ENCODE measurements at regions not wholly inside any gene's neighbourhood (a gene's known extent, or its start where the extent isn't known, plus 50 kb on each side); places are given as distances from the start of the nearest gene placed in this dataset.

DNA sequence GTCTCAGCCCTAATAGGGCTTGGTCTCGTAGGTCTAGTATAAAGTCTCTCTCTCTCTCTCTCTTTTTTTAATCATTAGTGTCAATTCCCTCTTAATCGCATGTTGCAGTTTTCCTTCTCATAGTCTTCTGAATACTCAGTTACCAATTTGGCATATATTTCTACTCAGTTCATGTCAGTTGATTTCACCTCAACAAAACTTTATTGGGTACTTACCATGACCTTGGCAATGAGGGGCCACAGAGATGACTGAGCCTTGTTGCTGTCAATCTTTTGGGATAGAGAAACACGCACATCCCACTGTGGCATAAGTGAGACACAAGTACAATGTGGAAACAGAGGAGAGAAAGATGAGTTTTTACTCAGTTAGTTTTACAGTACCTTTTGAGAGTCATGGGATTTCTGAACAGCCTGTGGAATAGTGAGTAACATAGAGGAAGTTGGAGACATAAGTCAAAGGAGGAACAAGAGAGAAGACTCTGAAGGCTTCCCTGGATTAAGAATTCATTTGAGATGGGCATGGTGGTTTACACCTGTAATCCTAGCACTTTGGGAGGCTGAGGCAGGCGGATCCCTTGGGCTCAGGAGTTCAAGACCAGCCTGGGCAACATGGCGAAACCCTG, 150.2 kb upstream of the CBLB start:
- DNase-seq (ENCODE audit: low spot score) = no peak
- FAIRE-seq = no peak

DNA sequence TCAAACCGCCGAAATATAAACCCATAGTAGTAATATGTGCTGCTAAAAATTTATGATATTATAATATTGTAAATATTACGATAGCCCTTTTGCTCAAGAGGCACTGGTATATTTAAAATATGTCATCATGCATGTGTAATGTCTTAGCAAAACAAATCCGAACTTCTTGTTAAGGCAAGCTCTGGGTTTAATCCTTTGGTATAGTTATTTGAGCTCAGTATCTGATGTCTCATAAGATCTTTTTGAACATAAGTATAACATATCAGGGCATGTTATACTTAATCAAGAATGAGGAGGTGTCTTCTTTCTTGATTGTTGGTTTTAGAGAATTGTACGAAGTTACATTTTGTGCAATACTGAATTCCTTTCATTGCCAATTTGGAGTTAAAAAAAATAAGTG, 154.1 kb upstream of the CBLB start:
- DNase-seq (ENCODE audit: low spot score) = no peak
- FAIRE-seq = no peak

DNA sequence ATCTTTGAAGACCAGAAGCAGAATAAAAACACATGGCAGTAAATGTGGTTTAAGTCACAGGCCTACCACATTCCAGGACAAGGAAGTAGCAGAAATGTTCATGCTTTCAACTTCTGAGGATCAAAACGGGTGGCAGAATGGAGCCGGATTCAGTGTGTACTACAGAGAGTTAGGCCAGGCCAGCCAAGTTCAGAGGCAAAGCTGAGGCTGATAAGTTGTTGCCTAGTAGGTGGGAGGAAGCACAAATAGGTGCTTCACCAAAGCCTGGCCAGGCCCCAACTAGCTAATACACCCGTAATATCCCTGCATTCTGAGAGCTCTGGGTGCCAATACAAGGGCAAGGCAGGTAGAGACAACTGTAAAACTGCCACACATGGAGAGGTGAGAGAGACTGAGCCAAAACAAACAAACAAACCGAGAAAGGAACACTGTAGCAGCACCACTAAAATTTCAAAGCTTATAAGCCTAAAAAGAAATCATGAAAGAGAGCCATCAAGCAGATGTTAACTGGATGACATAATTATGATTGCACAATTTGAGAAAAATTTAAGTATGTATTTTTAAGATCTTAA, 156.4 kb upstream of the CBLB start:
- peak; percentile 11 for DNase-seq (ENCODE audit: low spot score)
- no peak for FAIRE-seq

DNA sequence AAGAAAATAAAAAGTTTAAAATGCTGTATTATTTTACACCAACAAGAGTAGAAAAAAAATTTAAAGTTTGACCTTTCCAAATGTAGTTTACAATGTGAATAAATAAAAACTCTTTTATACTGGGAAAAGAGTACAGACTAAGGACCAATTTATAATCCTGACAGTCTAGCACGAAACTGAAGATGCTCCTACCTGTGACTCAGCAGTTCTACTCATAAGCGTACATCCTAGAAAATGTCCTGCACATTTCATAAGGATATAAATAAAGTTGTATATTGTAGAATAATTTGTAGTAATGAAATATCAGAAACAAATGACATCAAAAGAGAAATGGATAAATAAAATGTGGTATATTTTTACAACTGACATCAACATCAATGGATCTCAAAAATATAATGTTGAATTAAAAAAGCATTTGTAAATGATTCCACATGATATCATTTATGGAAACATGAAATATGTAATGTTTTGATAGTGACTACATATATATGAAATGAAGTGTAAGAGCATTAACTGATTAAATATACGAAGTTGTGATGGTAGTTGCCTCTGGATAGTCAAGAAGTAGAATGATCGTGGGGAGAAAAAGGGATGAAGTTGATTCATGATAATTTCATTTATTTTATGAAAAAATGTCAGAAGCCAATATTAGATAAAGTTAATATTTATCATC, 161.3 kb upstream of the CBLB start:
- DNase-seq (ENCODE audit: low spot score) = no peak
- no peak for FAIRE-seq

DNA sequence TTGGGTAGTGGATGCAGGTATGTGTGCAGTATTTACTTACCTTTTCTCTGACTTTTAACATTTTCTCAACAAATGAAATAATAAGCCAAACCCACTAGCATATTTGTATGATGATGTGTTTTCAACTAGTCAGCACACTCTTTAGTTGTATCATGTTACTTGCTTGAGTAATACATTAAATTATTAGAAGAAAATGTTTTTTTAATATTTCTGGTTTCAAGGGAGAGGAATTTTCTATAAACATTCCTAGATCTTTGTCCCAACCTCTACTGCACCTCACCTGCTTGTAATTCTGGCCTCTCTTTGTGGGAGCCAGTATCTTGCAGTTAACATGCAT, 161.8 kb upstream of the CBLB start:
- FAIRE-seq (no peak), DNase-seq (ENCODE audit: low spot score) (no peak)

DNA sequence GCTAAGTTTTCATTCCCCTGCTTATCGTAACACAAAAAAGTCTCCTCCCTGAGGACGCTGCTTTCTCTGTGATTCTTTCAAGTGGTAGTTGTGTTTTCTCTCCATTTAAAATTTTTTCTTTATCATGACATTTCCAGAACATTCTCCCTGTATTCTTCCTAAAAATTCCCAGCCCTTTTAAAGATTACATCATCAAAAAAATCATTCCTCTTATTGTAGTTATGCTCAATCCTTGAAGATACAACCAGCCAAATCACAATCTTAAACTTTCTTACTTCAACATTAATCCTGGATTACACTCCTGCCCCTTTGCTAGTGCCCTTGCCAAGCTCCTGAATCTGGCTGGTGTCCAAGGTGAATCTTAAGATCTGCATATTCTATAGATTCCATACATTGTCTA, 163.7 kb upstream of the CBLB start:
- no peak for FAIRE-seq
- no peak for DNase-seq (ENCODE audit: low spot score)

DNA sequence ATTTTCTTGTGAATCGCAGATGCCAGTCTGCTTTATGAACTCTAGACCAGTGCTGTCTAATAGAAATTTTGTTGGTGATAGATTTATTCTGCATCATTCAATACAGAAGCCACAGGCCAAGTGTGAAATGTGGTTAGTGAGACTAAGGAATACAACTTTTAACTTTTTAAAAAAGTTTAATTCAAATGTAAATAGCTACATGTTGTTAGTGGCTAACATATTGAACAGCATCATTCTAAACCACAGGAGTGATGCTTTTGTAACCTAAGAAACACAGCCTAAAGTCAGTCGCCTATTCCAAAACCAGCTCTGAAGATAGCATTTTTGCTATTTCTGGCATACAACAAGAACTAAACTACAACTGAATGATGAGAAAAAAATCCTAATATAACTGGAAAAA, 164.8 kb upstream of the CBLB start:
- no peak for DNase-seq (ENCODE audit: low spot score)
- no peak for FAIRE-seq

DNA sequence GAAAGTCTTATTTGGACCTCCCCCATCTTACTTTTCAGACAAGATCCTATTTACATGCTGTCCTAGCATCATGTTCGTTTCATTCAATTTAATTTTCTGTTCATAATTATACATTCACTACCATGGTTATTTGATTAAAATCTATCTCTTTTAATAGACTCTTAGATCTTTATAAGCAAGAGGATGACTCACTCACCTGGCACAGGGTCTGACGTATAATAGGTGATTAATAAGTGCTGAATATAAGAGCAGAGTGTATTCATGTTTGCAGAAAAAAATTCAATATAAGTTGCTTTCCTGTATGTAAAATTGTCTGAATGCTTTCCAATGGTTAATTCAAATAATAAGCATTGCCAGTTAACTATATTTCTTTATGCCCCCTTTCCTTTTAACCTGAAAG, 165.5 kb upstream of the CBLB start:
- no peak for FAIRE-seq

DNA sequence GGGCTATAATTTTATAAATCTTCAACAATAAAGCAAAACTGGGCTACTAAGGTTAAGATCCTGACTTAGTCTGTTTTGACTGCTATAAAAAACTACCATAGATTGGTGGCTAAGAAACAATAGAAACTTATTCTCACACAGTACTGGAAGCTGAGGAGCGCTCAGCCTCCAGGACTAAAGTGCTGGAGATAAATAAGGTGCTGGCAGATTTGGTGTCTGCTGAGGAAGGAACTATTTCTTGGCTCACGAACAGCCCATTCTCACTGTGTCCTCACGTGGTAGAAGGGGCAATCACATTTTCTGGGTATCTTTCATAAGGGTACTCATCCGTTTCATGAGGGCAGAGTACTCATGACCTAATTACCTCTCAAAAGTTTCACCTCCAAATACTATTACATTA, 166.8 kb upstream of the CBLB start:
- peak; percentile 13 for FAIRE-seq
- no peak for DNase-seq (ENCODE audit: low spot score)

More for the DNA sequence above, 165.5 kb upstream of the CBLB start:
- DNase-seq (ENCODE audit: low spot score) = no peak

DNA sequence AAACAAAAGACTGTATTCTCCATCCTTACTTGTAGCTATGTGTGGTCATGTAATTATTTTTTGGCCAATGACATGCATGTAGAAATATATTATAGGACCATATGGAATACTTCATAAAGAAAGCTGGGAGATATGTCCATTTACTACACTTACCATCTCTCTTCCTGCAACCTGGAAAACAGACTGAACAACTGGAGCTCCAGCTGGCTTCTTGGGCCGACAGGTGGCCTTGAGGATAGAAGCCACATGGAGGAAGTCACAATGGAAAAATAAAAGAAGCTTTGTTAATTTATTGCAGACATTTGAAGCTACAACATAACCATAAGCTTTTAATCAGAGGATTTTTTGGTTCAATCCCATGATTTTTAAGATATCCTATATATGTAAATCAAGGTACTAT, 167.9 kb upstream of the CBLB start:
- no peak for FAIRE-seq

DNA sequence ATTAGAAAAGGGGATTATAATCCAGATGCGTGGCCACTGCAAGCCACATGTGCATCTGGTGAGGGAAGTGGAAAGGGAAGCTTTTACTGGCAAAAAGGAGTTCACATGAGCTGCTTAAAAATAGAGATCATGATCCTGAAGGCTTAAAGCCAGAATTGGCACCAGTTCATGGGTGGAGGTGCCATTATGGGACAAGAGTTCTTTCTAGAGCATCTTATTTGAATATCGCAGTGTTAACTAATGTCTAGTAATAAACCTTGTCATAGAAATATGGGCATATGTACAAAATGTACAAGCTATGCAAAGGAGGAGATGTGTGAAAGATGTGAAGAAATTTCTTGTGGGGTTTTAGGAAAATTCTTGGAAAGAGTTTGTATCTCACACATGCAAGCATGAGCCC, 178.4 kb upstream of the CBLB start:
- no peak for FAIRE-seq
- DNase-seq (ENCODE audit: low spot score) = no peak

More for the DNA sequence above, 167.9 kb upstream of the CBLB start:
- no peak for DNase-seq (ENCODE audit: low spot score)

DNA sequence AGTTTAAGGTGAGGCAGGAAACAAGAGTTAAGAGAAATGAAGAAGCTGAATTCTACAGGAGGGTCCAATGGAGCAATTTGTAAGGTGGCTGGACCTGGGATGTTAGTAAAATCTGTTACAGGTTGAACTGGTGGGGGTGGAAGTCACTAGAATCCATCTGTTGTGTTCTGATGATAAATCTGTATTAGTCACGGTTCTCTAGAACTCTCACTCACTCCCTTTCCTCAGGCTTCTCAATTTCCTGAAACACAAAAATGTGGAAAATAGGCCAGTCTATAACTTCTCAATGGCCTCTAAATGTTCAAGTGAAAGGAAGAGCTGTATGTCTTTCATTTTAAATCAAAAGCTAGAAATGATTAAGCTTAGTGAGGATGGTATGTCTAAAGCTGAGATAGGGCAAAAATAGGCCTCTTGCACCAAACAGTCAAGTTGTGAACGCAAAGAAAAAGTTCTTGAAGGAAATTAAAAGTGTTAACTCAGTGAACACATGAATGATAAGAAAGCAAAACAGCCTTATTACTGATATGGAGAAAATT, 180.2 kb upstream of the CBLB start:
- no peak for DNase-seq (ENCODE audit: low spot score)
- no peak for FAIRE-seq

DNA sequence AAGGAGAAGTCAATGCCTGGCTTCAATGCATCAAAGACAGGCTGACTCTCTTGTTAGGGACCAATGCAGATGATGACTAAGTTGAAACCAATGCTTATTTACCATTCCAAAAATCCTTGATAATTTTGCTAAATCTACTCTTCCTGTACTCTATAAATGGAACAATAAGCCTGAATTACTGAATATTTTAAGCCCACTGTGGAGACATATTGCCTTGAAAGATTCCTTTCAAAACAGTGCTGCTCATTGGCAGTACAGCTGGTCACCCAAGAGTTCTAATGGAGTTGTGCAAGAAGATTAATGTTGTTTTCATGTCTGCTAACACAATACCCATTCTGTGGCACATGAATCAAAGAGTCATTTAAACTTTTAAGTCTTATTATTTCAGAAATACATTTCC, 181.0 kb upstream of the CBLB start:
- DNase-seq (ENCODE audit: low spot score) (no peak), FAIRE-seq (no peak)

DNA sequence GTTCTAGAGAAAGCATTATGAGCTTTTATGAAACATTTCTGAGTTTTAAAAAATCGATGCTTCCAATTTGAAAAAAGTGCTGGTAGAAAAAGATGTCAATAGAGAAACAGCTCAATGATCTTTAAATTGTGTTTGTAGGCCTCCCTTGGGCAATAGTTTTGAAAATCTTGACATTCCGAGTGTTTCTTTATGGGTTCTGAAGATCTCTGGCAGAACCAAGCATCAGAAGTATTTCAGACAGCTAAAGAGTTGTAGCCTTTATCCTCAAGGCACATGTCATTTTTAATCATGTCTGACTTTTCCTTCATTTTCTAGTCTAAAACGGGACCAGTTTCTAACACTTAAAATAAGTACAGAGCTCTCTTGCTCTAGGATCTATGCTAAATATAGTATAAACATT, 188.1 kb upstream of the CBLB start:
- no peak for DNase-seq (ENCODE audit: low spot score)
- FAIRE-seq = no peak

DNA sequence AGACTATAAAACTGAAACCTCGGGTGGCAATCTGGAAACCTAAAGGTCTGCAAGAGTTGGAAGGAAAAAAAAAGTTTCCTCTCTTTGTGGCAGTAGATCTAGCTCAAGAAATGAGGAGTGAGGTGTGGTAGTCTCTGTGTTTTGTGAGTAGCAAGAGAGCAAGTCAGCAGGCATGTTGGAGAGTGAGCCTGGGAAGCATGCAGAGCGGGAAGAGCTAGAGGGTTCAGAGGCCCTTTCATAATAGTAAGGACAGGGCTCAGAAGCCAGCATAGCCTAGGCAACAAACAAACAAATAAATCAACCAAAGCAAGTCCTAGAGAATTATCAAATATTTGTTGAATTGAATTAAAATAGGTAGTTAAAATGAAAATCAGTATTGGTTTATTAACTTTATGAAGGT, 189.7 kb upstream of the CBLB start:
- DNase-seq (ENCODE audit: low spot score) = no peak

DNA sequence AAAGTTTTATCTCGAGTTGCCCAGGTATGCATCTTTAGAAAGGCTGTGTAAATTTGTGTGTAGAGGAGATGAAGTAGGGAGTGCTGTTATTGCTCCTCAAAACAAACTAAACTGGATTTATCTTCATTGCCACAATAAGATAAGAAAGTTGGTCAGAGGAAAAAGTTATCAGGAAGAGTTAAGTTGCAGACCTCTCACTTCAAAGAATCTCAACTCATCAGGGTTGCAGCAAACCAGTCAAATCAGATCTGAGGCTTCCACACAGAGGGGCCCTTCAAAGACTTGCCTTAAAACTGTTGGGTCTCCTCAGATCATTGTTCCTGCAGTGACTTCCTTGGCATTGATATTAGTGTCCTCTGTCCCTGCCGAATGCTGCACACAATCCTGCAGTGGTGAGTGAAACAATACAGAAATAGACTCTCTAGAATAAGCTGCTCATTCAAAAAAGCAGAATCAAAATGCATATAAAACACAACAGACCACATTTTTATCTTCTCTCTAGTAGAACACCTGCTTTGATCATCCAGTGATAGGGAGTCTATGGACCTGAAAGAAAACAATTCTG, 191.2 kb upstream of the CBLB start:
- DNase-seq (ENCODE audit: low spot score) = no peak
- no peak for FAIRE-seq

More for the DNA sequence above, 189.7 kb upstream of the CBLB start:
- no peak for FAIRE-seq

DNA sequence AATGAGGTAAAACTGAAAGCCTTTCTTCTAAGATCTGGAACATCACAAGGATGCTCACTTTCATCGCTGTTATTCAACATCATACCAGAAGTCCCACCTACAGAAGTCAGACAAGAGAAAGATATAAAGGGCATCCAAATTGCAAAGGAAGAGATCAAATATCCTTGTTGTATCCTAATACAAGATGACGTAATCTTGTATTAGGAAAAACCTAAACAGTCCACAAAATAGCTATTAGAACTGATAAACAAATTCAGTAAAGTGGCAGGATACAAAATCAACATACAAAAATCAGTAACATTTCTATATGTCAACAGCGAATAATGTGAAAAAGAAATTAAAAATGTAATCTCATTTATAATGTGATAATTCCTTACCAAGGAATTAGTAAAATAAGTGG, 195.1 kb upstream of the CBLB start:
- FAIRE-seq (no peak), DNase-seq (ENCODE audit: low spot score) (no peak)

DNA sequence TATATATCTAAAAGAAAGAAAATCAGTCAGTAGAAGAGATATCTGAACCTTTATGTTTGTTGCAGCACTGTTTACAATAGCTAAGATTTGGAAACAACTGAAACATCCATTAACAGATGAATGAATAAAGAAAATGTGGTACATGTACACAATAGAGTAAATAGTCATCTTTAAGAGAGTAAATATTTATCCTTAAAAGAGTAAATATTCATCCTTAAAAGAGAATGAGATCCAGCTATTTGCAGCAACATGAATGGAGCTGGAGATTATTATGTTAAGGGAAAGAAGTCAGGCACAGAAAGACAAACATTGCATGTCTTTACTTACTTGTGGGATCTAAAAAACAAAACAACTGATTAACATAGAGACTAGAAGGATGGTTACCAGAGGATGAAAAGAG, 197.0 kb upstream of the CBLB start:
- no peak for DNase-seq (ENCODE audit: low spot score)

DNA sequence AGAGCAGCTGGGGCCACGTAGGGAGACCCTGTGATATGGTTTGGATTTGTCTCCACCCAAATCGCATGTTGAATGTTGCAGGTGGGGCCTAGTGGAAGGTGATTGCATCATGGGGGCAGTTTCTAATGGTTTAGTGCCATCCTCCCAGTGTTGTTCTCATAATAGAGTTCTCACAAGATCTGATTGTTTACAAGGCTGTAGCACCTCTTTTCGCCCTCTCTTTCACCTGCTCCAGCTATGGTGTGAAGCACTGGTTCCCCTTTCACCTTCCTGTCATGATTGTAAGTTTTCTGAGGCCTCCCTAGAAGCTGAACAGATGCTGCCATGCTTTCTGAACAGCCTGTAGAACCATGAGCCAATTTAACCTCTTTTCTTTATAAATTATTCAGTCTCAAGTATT, 198.9 kb upstream of the CBLB start:
- DNase-seq (ENCODE audit: low spot score) = no peak
- no peak for FAIRE-seq

More for the DNA sequence above, 197.0 kb upstream of the CBLB start:
- no peak for FAIRE-seq

DNA sequence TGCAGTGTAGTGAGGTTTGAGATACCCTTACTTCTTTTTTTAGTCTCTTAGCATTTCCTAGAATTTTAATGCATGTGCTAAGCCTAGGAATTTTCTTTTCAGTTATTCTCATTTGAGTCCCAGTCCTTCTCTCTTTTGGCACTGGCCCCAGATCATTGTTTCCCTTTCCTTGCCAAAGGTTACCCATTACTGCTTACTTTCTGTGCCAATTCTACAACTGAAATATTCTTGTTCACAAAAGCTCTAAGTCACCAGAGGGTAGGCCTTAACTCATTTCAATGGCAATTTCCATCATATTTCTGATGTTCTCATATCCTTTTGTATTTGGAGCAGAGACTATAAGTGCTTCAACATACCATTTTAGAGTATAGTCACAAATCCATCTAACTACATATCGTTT, 199.6 kb upstream of the CBLB start:
- no peak for FAIRE-seq
- DNase-seq (ENCODE audit: low spot score) = no peak

DNA sequence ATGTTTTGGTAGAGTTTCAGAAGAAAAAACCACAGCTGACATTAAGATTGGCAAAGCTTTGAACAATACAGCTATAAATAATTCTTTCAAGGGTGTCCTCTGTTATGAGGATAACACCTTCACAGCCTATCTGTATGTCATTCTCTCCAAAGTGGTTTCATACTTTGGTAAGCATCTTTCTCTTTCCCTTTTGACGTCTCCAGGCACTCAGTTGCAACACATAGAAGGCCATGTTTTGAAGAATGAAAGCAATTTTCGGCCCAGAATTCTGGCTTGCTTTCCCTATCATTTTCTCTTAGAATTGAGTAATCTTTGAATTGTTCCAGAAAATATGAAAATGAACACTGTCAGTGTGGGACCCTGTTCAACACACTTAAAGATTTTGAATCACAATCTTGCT, 200.0 kb upstream of the CBLB start:
- DNase-seq (ENCODE audit: low spot score) (no peak), FAIRE-seq (no peak)

DNA sequence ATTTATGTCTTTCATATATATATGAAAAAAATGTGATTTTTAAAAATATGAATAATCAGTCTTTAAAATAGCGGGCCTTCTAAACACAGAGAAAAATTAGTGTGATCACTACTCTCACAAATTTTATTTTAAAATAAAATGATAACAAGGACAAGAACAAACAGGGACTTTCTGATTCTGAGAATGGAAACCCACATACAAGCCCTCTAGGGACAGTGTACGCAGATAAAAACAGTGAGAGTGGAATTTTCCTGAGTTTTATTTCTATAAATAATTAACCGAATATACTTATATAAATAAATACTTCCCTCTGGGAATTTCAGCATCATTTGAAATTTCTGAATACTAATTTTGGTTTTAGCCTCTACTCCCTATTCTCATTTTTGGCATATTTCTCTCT, 201.4 kb upstream of the CBLB start:
- no peak for FAIRE-seq
- no peak for DNase-seq (ENCODE audit: low spot score)

DNA sequence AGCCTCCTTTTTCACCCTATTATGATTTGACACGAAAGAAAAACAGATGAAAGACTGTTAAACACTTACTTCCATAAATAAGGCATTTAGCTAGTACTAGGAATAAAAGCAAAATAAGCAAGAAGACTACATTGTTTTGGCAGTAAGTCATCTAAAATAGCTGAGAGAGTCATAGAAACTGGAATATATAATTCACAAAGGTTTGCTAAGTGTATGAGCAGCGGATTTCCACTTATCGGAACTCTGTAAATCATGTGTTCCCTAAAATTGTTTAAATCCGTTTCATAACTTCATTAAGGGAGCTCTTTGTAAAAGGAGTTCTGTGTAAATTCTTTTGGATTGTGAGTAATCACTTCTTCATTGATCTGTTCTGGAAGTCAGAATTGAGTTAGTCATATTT, 202.5 kb upstream of the CBLB start:
- no peak for DNase-seq (ENCODE audit: low spot score)
- FAIRE-seq = no peak

Measured in urothelium cell line (cell line).